IMR-90 (cell line): ENCODE measurements at regions not wholly inside any gene's neighbourhood (a gene's known extent, or its start where the extent isn't known, plus 50 kb on each side); places are given as distances from the start of the nearest gene placed in this dataset.

Experiments
- ATAC-seq: fragments of 200-7000 bp; cut with Tn5 transposase; 2 replicates; pipeline ENCODE4 v1.9.1; 2020; ENCODE audit warnings: low read depth, mild to moderate bottlenecking, moderate library complexity
- BruUV-seq: library from RNA; stranded (reverse); fragments of 400-500 nt; replicated peaks from 2 replicates; lab custom pipeline; 2021; lab: Mats Ljungman, UMichigan
- CTCF ChIA-PET: fragments of 300-600 bp; formaldehyde crosslinking; extraction: SDS; loops from one replicate; lab custom pipeline; 2021; ENCODE audit warnings: antibody characterized with exemption; lab: Yijun Ruan, JAX
- POLR2A ChIA-PET: fragments of 300-600 bp; sonication (Branson Sonifier 250); formaldehyde crosslinking; loops from one replicate; lab custom pipeline; 2022; ENCODE audit warnings: antibody characterized with exemption; ENCODE audit not compliant: unreplicated experiment; lab: Charles Lee
- DNase-seq: peaks from one replicate; pipeline ENCODE4 v3.0.0; 2013
- H2AFZ ChIP-seq: replicated peaks from 2 replicates; pipeline ENCODE3; 2013; ENCODE audit warnings: low read length, mild to moderate bottlenecking; ENCODE audit not compliant: poor library complexity
- H2AK5ac ChIP-seq: 2 replicates; pipeline ENCODE4 v1.6.1; 2013; ENCODE audit warnings: low read depth, low read length, inconsistent platforms
- H2AK9ac ChIP-seq: replicated peaks from 2 replicates; pipeline ENCODE3; 2013; ENCODE audit warnings: mild to moderate bottlenecking, low read depth, low read length, moderate library complexity; ENCODE audit not compliant: poor library complexity
- H2BK120ac ChIP-seq: 2 replicates; pipeline ENCODE4 v1.6.1; 2013; ENCODE audit warnings: low read depth, low read length, inconsistent platforms
- H2BK15ac ChIP-seq: 3 replicates; pipeline ENCODE4 v1.6.1; 2013; ENCODE audit warnings: low read depth, low read length, inconsistent platforms
- H2BK20ac ChIP-seq: 2 replicates; pipeline ENCODE4 v1.6.1; 2013; ENCODE audit warnings: low read depth, mild to moderate bottlenecking, inconsistent platforms, low read length, moderate library complexity
- H2BK5ac ChIP-seq: 2 replicates; pipeline ENCODE4 v1.6.1; 2013; ENCODE audit warnings: mild to moderate bottlenecking, low read depth, low read length, inconsistent platforms; ENCODE audit not compliant: poor library complexity, severe bottlenecking
- H3K14ac ChIP-seq: replicated peaks from 2 replicates; pipeline ENCODE4 v1.6.1; 2013; ENCODE audit warnings: low read depth, low read length, inconsistent platforms
- H3K18ac ChIP-seq: 2 replicates; pipeline ENCODE4 v1.6.1; 2013; ENCODE audit warnings: low read depth, low read length, control low read depth
- H3K23ac ChIP-seq: 2 replicates; pipeline ENCODE4 v1.6.1; 2013; ENCODE audit warnings: low read depth, low read length, inconsistent platforms
- H3K27ac ChIP-seq: 2 replicates; pipeline ENCODE4 v1.5.1; 2013; ENCODE audit warnings: mild to moderate bottlenecking, control low read depth, low read length; ENCODE audit not compliant: insufficient read depth
- H3K27me3 ChIP-seq: 2 replicates; pipeline ENCODE4 v1.6.1; 2013; ENCODE audit warnings: low read length; ENCODE audit not compliant: control insufficient read depth, insufficient read depth
- H3K36me3 ChIP-seq: 2 replicates; pipeline ENCODE4 v1.6.1; 2013; ENCODE audit warnings: low read length, mixed read lengths; ENCODE audit not compliant: control insufficient read depth, insufficient read depth
- H3K4ac ChIP-seq: 2 replicates; pipeline ENCODE4 v1.6.1; 2013; ENCODE audit warnings: low read depth, low read length, inconsistent platforms
- H3K4me1 ChIP-seq: 2 replicates; pipeline ENCODE4 v1.6.1; 2013; ENCODE audit warnings: low read length, mixed read lengths; ENCODE audit not compliant: control insufficient read depth, insufficient read depth
- H3K4me2 ChIP-seq: 2 replicates; pipeline ENCODE4 v1.6.1; 2013; ENCODE audit warnings: low read depth, mild to moderate bottlenecking, control low read depth, low read length, moderate library complexity
- H3K4me3 ChIP-seq: 2 replicates; pipeline ENCODE4 v1.5.1; 2013; ENCODE audit warnings: low read depth, mild to moderate bottlenecking, control low read depth, low read length, moderate library complexity; ENCODE audit not compliant: insufficient read depth
- H3K56ac ChIP-seq: 2 replicates; pipeline ENCODE4 v1.6.1; 2013; ENCODE audit warnings: low read length, inconsistent platforms; ENCODE audit not compliant: insufficient read depth; ENCODE audit errors: extremely low read depth
- H3K79me1 ChIP-seq, 2 experiments: 2 replicates each; pipeline ENCODE4 v1.6.1; 2013; ENCODE audit warnings: low read length in 2 of 2, inconsistent platforms in 1 of 2, low read depth in 1 of 2
- H3K9ac ChIP-seq: 2 replicates; pipeline ENCODE4 v1.6.1; 2013; ENCODE audit warnings: low read depth, low read length, control low read depth
- H3K9me1 ChIP-seq: 2 replicates; pipeline ENCODE4 v1.6.1; 2013; ENCODE audit warnings: low read length, inconsistent platforms; ENCODE audit not compliant: insufficient read depth
- H3K9me3 ChIP-seq: 2 replicates; pipeline ENCODE4 v1.6.1; 2013; ENCODE audit warnings: low read length; ENCODE audit not compliant: control insufficient read depth, insufficient read depth
- H4K20me1 ChIP-seq: 2 replicates; pipeline ENCODE4 v1.6.1; 2013; ENCODE audit warnings: low read length, inconsistent platforms; ENCODE audit not compliant: insufficient read depth
- H4K5ac ChIP-seq: 2 replicates; pipeline ENCODE4 v1.6.1; 2013; ENCODE audit warnings: mild to moderate bottlenecking, low read depth, low read length, control low read depth
- H4K8ac ChIP-seq, 2 experiments: 2 replicates each; pipeline ENCODE4 v1.6.1; 2013; ENCODE audit warnings: low read depth in 2 of 2, low read length in 2 of 2, control low read depth in 1 of 2, inconsistent platforms in 1 of 2
- H4K91ac ChIP-seq: 2 replicates; pipeline ENCODE4 v1.6.1; 2013; ENCODE audit warnings: low read depth, low read length, inconsistent platforms; ENCODE audit not compliant: insufficient read depth
- BHLHE40 ChIP-seq: fragments of 150-350 bp; IDR thresholded peaks from 2 replicates; pipeline ENCODE4 v1.6.1; 2016; ENCODE audit warnings: mild to moderate bottlenecking, low read depth, low read length
- CEBPB ChIP-seq: IDR thresholded peaks from 2 replicates; pipeline ENCODE4 v1.6.1; 2012; ENCODE audit warnings: low read depth, low read length, improper control_type of control experiment
- CHD1 ChIP-seq: IDR thresholded peaks from 2 replicates; pipeline ENCODE4 v1.6.1; 2012; ENCODE audit warnings: low read depth, low read length, improper control_type of control experiment
- CTCF ChIP-seq: conservative IDR thresholded peaks from 2 replicates; pipeline ENCODE4 v1.5.1; 2012; ENCODE audit warnings: mild to moderate bottlenecking, low read depth, low read length, improper control_type of control experiment
- FOS ChIP-seq: fragments of 150-350 bp; IDR thresholded peaks from 2 replicates; pipeline ENCODE4 v1.6.1; 2016; ENCODE audit warnings: low read depth, low read length
- MAFK ChIP-seq: IDR thresholded peaks from 2 replicates; pipeline ENCODE4 v1.6.1; 2012; ENCODE audit warnings: low read depth, low read length, improper control_type of control experiment
- MAZ ChIP-seq: IDR thresholded peaks from 2 replicates; pipeline ENCODE4 v1.6.1; 2012; ENCODE audit warnings: low read depth, mild to moderate bottlenecking, low read length, improper control_type of control experiment, moderate library complexity, borderline replicate concordance
- POLR2A ChIP-seq: IDR thresholded peaks from 2 replicates; pipeline ENCODE4 v1.6.1; 2012; ENCODE audit warnings: mild to moderate bottlenecking, low read depth, low read length
- RAD21 ChIP-seq: IDR thresholded peaks from 2 replicates; pipeline ENCODE4 v1.6.1; 2012; ENCODE audit warnings: low read length, improper control_type of control experiment
- RCOR1 ChIP-seq: IDR thresholded peaks from 2 replicates; pipeline ENCODE4 v1.6.1; 2012; ENCODE audit warnings: mild to moderate bottlenecking, low read length, improper control_type of control experiment; ENCODE audit not compliant: insufficient replicate concordance
- WGBS, 2 experiments: methylation state at CpG; one replicate each; pipeline versions ENCODE4 v1.1.5 to v1.1.7; 2013; ENCODE audit warnings: missing lambda C conversion rate in 2 of 2; ENCODE audit not compliant: insufficient read length in 1 of 2; ENCODE audit errors: extremely low coverage in 2 of 2; 5-methylcytosine and 5-hydroxymethylcytosine counted together
- dilution Hi-C: fragments of 300-500 bp; cut with HindIII; formaldehyde crosslinking; loops from one replicate; pipeline ENCODE4 v1.14.3; 2018; ENCODE audit warnings: low sequenced_read_pairs; ENCODE audit not compliant: unreplicated experiment
- in situ Hi-C: fragments of 300-500 bp; cut with MboI; formaldehyde crosslinking; loops from 3 replicates; pipeline ENCODE4 v1.14.3; 2019; ENCODE audit warnings: low sequenced_read_pairs, inconsistent platforms, mixed read lengths
- intact Hi-C: fragments of 100-400 bp; cut with micrococcal nuclease; formaldehyde crosslinking; loops from 2 replicates; pipeline ENCODE4 v1.10.0; 2022
- TF ChIP-seq, protein P1 (sequence below): fragments of 150-350 bp; IDR thresholded peaks from 2 replicates; pipeline ENCODE4 v1.6.1; 2016; ENCODE audit warnings: low read depth, mild to moderate bottlenecking, low read length, moderate library complexity, borderline replicate concordance

GRCh38 chr12:65715961-65716360 lies 108.3 kb upstream of the HMGA2 start:
- Histone ChIP-seq H3K14ac (no peak overlapping the region), H3K56ac (no peak overlapping the region), H2BK120ac (no peak overlapping the region), H3K79me1 (no peaks in the 10 kb centered on the region), H3K4ac (no peak overlapping the region), H3K9ac (no peak overlapping the region), H3K9me1 (no peaks in the 10 kb centered on the region), H4K20me1 (no peaks in the 10 kb centered on the region), H4K5ac (no peak overlapping the region), H4K8ac (no peak overlapping the region), H4K91ac (no peak overlapping the region), H3K4me1 (no peaks in the 10 kb centered on the region), H3K9me3 (no peaks in the 10 kb centered on the region), H3K23ac (no peak overlapping the region), H2AK9ac (no peak overlapping the region), H3K4me2 (no peak overlapping the region), H2AK5ac (no peak overlapping the region), H3K4me3 (no peak overlapping the region), H2BK15ac (no peak overlapping the region), H2BK20ac (no peak overlapping the region), H2BK5ac (no peak overlapping the region), H3K36me3 (no peaks in the 10 kb centered on the region), H3K27ac (no peak overlapping the region), H3K18ac (no peak overlapping the region), H3K27me3 (no peaks in the 10 kb centered on the region), H2AFZ (no peak overlapping the region)
- ChIA-PET POLR2A (no interaction called here), CTCF (no interaction called here)
- intact Hi-C loops = no loop called here
- dilution Hi-C loops = no loop called here
- no CpG with 5 or more reads among the region's 5 CpGs for WGBS, 2 experiments
- no TSS peak for BruUV-seq
- in situ Hi-C loops = loop anchor here (25.0 kb wide), 1 partner anchor 804 kb away; no protein-coding TSS in a partner anchor
- ATAC-seq (no peak), DNase-seq (no peak)
- TF ChIP-seq CTCF (no peak), FOS (no peak), MAFK (no peak), POLR2A (no peak), RCOR1 (no peak), BHLHE40 (no peak), CEBPB (no peak), MAZ (no peak), RAD21 (no peak), CHD1 (no peak)
- TF ChIP-seq, protein P1, sequence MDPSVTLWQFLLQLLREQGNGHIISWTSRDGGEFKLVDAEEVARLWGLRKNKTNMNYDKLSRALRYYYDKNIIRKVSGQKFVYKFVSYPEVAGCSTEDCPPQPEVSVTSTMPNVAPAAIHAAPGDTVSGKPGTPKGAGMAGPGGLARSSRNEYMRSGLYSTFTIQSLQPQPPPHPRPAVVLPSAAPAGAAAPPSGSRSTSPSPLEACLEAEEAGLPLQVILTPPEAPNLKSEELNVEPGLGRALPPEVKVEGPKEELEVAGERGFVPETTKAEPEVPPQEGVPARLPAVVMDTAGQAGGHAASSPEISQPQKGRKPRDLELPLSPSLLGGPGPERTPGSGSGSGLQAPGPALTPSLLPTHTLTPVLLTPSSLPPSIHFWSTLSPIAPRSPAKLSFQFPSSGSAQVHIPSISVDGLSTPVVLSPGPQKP = no peak
